ENCODE measurements at regions not wholly inside any gene's neighbourhood (a gene's known extent, or its start where the extent isn't known, plus 50 kb on each side); places are given as distances from the start of the nearest gene placed in this dataset.

- no peak for ATAC-seq
- no peak for TF ChIP-seq CTCF (IDR thresholded peaks at IDR 0.05)
- intact Hi-C loops (cut with DNase I), result no loop called here
These were observed 160.3 kb upstream of the TRPC7 start for GRCh38 chr5:136525597-136525996.

GRCh38 chr5:136522217-136522956 is 157.0 kb upstream of the TRPC7 start:
- Histone ChIP-seq H3K4me1 (no peaks in the 10 kb centered on the region), H3K27ac (no peak overlapping the region), H3K36me3 (no peaks in the 10 kb centered on the region), H3K9me3 (no peaks in the 10 kb centered on the region), H3K27me3 (no peaks in the 10 kb centered on the region), H3K4me3 (no peak overlapping the region)
- TF ChIP-seq CTCF (IDR thresholded peaks at IDR 0.05), result no peak
- ATAC-seq (no peak), DNase-seq (no peak)
- intact Hi-C loops (cut with DNase I), result no loop called here

More at GRCh38 chr5:136525597-136525996, 160.3 kb upstream of the TRPC7 start:
- Histone ChIP-seq H3K27ac (no peak overlapping the region), H3K27me3 (no peaks in the 10 kb centered on the region), H3K36me3 (no peaks in the 10 kb centered on the region), H3K4me3 (no peak overlapping the region), H3K4me1 (no peaks in the 10 kb centered on the region), H3K9me3 (no peaks in the 10 kb centered on the region)
- DNase-seq, result no peak

- no peak overlapping the region for H3K4me3 ChIP-seq
- H3K4me1 ChIP-seq, result no peaks in the 10 kb centered on the region
- H3K9me3 ChIP-seq, result no peaks in the 10 kb centered on the region
- no peak for ATAC-seq
- intact Hi-C loops (cut with DNase I), result no loop called here
- TF ChIP-seq CTCF (IDR thresholded peaks at IDR 0.05), result no peak
- no peak overlapping the region for H3K27ac ChIP-seq
- H3K36me3 ChIP-seq, result no peaks in the 10 kb centered on the region
- no peaks in the 10 kb centered on the region for H3K27me3 ChIP-seq
- no peak for DNase-seq
These were observed 156.4 kb upstream of the TRPC7 start for GRCh38 chr5:136521696-136522095.

GRCh38 chr5:136518814-136519213 is 153.5 kb upstream of the TRPC7 start:
- Histone ChIP-seq H3K4me3 (no peak overlapping the region), H3K36me3 (no peaks in the 10 kb centered on the region), H3K27ac (no peak overlapping the region), H3K27me3 (no peaks in the 10 kb centered on the region), H3K9me3 (no peaks in the 10 kb centered on the region), H3K4me1 (no peaks in the 10 kb centered on the region)
- ATAC-seq, result no peak
- DNase-seq, result no peak
- intact Hi-C loops (cut with DNase I), result no loop called here
- no peak for TF ChIP-seq CTCF (IDR thresholded peaks at IDR 0.05)

GRCh38 chr5:136518174-136518573 is 152.8 kb upstream of the TRPC7 start:
- DNase-seq, result no peak
- no peak for TF ChIP-seq CTCF (IDR thresholded peaks at IDR 0.05)
- Histone ChIP-seq H3K27ac (no peak overlapping the region), H3K4me3 (no peak overlapping the region), H3K9me3 (no peaks in the 10 kb centered on the region), H3K27me3 (no peaks in the 10 kb centered on the region), H3K36me3 (no peaks in the 10 kb centered on the region), H3K4me1 (no peaks in the 10 kb centered on the region)
- ATAC-seq, result no peak
- intact Hi-C loops (cut with DNase I), result no loop called here

- Histone ChIP-seq H3K9me3 (no peaks in the 10 kb centered on the region), H3K4me1 (no peaks in the 10 kb centered on the region), H3K27ac (no peak overlapping the region), H3K27me3 (no peaks in the 10 kb centered on the region), H3K4me3 (no peak overlapping the region), H3K36me3 (no peaks in the 10 kb centered on the region)
- DNase-seq, result no peak
- TF ChIP-seq CTCF (IDR thresholded peaks at IDR 0.05), result no peak
- no peak for ATAC-seq
- intact Hi-C loops (cut with DNase I), result no loop called here
These were observed 152.4 kb upstream of the TRPC7 start for GRCh38 chr5:136517755-136518154.
